C4-2B (cell line): ENCODE measurements at regions not wholly inside any gene's neighbourhood (a gene's known extent, or its start where the extent isn't known, plus 50 kb on each side); places are given as distances from the start of the nearest gene placed in this dataset.

Experiments used
- ZFX ChIP-seq: fragments of 450-650 bp; IDR thresholded peaks from 2 replicates; pipeline ENCODE4 v1.6.1; 2017
- TF ChIP-seq, protein P1 (sequence below): fragments of 450-650 bp; conservative IDR thresholded peaks from 2 replicates; pipeline ENCODE4 v1.5.1; 2017; ENCODE audit warnings: mild to moderate bottlenecking

GRCh38 chr21:41110161-41110560, 57.8 kb upstream of the BACE2 start:
- TF ChIP-seq, protein P1, sequence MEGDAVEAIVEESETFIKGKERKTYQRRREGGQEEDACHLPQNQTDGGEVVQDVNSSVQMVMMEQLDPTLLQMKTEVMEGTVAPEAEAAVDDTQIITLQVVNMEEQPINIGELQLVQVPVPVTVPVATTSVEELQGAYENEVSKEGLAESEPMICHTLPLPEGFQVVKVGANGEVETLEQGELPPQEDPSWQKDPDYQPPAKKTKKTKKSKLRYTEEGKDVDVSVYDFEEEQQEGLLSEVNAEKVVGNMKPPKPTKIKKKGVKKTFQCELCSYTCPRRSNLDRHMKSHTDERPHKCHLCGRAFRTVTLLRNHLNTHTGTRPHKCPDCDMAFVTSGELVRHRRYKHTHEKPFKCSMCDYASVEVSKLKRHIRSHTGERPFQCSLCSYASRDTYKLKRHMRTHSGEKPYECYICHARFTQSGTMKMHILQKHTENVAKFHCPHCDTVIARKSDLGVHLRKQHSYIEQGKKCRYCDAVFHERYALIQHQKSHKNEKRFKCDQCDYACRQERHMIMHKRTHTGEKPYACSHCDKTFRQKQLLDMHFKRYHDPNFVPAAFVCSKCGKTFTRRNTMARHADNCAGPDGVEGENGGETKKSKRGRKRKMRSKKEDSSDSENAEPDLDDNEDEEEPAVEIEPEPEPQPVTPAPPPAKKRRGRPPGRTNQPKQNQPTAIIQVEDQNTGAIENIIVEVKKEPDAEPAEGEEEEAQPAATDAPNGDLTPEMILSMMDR: no peak
- no peak for TF ChIP-seq ZFX
